A673 (cell line): ENCODE measurements at regions not wholly inside any gene's neighbourhood (a gene's known extent, or its start where the extent isn't known, plus 50 kb on each side); places are given as distances from the start of the nearest gene placed in this dataset.

Experiments used
- CTCF ChIP-seq: fragments of 300-800, 200-600 bp; sonication (generic); conservative IDR thresholded peaks from 2 replicates; pipeline ENCODE4 v1.5.1; 2017; ENCODE audit warnings: low read depth, mild to moderate bottlenecking, antibody characterized with exemption, low read length, moderate library complexity, mixed read lengths
- EZH2 ChIP-seq: fragments of 200-600 bp; sonication (generic); IDR thresholded peaks from 2 replicates; pipeline ENCODE4 v1.6.1; 2017; ENCODE audit warnings: borderline replicate concordance, low read depth, mild to moderate bottlenecking, mixed read lengths, antibody characterized with exemption, low read length; ENCODE audit not compliant: poor library complexity, severe bottlenecking

- TF ChIP-seq CTCF (no peak), EZH2 (no peak)
Measured at GRCh38 chrX:142299406-142299805, 94.3 kb upstream of the MAGEC2 start.
